ENCODE measurements at regions not wholly inside any gene's neighbourhood (a gene's known extent, or its start where the extent isn't known, plus 50 kb on each side); places are given as distances from the start of the nearest gene placed in this dataset.
"Not testable (repeated sequence)": the region's sequence is repeated elsewhere in the genome, so short reads cannot be mapped to it uniquely, and the experiment has no call there.

- DNase-seq (ENCODE audit: low spot score), result no peak
Measured at GRCh38 chr3:5476403-5476802, 288.9 kb downstream of the EDEM1 start.

DNA sequence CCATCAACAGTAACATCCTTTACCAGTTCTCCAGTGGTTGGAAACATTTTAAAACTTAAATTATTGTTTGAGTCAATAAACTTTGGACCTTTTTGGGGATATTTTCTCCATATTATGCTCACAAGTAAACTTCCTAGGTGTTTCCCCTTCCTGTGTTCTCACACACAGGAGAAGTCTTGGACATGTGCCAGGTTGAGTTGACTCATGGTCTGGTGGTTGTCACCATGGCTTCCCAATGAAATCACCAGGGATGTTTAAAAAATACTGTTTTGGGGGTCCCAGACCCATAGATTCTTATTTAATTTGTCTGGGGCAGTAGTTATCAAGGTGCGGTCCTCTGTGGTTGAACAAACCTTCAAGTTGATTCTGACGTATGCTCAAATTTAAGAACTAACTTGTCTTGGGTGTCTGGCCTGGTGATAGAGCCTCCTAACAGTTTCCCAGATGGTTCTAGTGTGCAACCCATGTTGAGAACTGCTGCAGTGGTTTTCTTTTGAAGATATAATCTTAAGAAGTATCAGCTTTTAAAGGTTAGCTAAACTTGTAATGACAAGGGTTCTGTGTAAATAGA is 291.8 kb downstream of the EDEM1 start:
- DNase-seq (ENCODE audit: low spot score), result no peak

- no peak for DNase-seq (ENCODE audit: low spot score)
Measured at GRCh38 chr3:5480190-5480589, 292.7 kb downstream of the EDEM1 start.

GRCh38 chr3:5485427-5485826 is 297.9 kb downstream of the EDEM1 start:
- no peak for DNase-seq (ENCODE audit: low spot score)

DNA sequence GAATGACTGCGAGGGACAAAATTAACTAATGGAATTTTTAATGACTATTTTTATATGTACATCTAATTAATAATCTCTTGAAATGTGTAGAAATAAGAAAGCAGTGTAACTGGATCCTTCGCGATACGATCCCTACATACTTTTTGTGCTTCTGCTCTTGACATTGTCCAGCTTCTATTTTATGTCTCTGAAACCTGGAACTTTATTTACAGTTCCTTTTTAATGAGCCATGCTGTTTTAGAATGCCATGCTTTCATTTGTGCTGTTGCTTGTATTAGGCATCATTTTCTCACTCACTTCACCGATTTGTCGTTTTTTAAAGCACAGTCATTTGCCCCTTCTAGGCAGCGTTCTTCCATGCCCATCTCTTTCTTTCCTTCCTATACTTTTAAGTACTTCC is 301.3 kb downstream of the EDEM1 start:
- DNase-seq (ENCODE audit: low spot score), result no peak

- DNase-seq (ENCODE audit: low spot score), result peak; percentile 7
Measured at GRCh38 chr3:5489536-5489935, 302.0 kb downstream of the EDEM1 start.

DNA sequence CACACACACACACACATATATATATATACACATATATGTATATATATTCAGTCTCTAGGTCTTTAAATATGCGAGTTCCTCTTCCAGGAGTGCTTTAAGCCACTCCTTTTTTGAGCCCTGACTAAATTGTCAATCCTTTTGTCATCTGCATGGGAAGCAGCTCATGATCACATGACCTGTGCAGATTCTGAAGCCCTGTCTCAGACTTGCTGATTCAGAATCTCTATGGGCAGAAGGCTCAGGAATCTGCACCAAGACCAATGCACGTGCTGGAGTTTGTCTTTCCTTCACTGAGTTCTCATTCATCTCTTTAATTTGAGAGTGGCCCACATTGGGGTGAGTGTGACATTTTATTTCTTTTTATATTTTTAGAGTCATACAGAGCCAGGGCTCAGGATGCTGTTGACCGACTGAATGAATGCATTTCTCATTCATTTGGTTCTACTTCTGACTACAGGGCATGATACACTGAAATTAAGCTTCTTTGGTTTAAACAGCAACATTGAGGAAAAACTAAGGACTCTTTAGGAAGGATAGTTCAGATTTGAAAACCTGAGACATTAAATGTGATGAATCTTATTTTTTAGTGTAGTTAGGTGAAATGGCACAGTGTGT is 307.5 kb downstream of the EDEM1 start:
- DNase-seq (ENCODE audit: low spot score), result no peak

DNA sequence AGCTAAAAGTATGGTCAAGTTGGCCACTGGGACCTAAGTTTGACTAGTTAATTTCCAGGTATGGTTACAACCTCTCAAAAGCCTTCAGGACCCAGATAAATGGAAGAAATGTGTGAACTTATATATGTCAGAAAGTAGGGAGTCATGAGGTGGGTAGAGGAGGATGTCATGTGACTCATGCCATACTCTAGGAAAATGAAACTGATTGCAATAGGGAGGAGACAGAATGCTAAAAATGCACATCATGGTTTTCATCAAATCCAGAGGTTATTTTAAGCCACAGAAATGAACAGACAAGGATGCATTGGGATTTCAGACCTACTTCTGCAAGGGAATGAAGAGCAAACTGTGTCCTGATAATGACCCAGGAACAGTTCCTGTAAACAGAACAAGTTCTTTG is 310.0 kb downstream of the EDEM1 start:
- no peak for DNase-seq (ENCODE audit: low spot score)

GRCh38 chr3:5498981-5499380 is 311.5 kb downstream of the EDEM1 start:
- DNase-seq (ENCODE audit: low spot score), result no peak

DNA sequence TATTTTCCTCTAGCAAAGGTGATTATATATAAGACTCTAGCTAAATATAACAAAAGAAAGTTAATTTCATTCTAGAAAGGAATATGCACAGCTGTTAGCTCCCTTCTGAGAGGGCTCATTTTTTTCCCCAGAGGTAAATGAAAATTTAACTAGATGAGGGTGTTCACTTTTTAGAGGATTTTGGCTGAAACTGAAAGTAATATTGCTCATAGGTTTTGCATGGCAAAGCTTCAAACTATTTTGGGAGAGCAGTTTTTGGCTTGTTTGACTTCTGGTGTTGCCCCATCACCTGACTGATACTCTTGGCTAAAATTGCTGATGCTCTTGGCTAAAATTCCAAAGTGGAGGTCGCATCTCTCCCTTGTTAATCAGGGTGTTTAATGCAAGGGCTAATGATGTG is 311.9 kb downstream of the EDEM1 start:
- DNase-seq (ENCODE audit: low spot score), result peak; percentile 10

DNA sequence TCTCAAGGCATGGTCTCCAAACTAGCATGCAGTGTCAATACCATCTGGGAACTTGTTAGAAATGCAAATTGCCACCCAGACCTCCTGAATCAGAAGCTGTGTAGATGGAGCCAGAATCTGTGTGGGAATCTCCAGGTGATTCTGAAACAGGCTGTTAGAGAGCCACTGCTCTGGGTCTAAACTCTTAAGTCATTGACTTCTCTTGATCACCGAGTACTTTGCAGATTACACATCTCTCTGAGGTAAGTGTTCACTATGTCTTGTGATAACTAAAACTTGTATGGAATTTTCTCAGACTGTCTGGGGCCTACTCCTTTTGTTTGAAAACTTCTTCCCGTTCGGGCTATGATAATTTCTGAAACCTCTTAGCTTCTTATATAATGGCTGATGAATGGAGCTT is 315.6 kb downstream of the EDEM1 start:
- DNase-seq (ENCODE audit: low spot score), result no peak

DNA sequence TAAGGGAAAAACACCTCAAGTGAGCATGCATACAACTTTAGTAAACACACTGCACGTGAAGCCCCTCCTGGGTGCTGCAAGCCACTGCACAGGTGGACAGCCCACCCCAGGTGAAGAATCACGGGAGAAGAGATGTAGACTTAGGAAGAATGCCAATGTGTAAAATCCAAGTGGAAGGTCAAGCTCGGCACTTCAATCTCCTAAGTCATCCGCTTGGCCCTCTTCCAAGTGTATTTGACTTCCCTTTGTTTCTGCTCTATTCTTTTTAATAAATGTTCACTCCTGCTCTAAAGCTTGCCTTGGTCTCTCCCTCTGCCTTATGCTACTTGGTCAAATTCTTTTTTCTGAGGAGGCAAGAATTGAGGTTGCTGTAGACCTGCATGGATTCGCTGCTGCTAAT is 316.6 kb downstream of the EDEM1 start:
- no peak for DNase-seq (ENCODE audit: low spot score)

DNA sequence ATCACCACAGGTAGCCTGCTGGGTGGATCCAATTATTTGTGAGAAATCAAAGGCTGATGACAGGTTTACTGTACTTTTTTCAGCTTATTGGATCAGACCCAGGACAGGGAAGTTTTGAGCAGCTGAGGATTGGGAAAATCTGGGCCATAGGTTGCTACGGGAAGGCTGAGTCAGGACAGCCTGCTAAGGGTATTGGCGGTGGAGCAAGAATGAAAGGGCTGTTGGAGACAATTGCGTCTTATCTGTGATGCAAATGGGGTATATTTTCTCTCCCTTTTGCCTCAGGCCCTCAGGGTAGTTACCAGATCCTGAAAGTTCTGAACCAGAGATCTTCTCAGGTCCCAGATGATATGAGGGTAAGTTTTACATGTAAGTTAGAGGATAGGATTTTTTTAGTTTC is 317.7 kb downstream of the EDEM1 start:
- no peak for DNase-seq (ENCODE audit: low spot score)

- no peak for DNase-seq (ENCODE audit: low spot score)
Measured at GRCh38 chr3:5505997-5506396, 318.5 kb downstream of the EDEM1 start.

GRCh38 chr3:5508860-5509259 is 321.4 kb downstream of the EDEM1 start:
- not testable (repeated sequence) for DNase-seq (ENCODE audit: low spot score)

DNA sequence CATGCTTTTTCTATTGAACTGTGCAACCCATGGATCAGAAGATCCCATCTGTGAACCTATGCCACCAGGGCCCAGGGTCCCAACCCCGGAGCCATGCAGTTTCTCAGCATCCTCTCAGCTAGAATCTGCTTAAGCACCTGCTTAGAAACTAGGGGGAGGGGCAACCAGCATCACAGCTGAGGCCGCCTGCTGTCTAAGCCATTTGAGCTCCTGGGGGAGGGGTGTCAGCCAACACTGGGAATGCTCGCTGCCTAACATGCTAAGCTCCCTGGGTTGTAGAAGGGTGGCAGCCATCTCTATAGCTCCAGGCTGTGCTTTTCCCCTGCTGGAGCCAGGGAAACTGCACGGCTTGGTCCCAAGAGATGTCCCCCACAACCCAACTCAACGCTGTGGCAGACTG is 322.8 kb downstream of the EDEM1 start:
- no peak for DNase-seq (ENCODE audit: low spot score)

DNA sequence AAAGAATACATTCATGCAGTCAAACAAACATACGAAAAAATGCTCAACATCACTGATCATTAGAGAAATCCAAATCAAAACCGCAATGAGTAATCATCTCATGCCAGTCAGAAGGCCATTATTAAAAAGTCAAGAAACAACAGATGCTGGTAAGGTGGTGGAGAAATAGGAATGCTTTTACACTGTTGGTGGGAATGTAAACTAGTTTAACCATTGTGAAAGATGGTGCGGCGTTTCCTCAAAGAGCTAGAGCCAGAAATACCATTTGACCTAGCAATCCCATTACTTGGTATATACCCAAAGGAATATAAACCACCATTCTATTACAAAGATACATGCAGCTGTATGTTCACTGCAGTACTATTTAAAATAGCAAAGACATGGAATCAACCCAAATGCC is 330.4 kb downstream of the EDEM1 start:
- no peak for DNase-seq (ENCODE audit: low spot score)

DNA sequence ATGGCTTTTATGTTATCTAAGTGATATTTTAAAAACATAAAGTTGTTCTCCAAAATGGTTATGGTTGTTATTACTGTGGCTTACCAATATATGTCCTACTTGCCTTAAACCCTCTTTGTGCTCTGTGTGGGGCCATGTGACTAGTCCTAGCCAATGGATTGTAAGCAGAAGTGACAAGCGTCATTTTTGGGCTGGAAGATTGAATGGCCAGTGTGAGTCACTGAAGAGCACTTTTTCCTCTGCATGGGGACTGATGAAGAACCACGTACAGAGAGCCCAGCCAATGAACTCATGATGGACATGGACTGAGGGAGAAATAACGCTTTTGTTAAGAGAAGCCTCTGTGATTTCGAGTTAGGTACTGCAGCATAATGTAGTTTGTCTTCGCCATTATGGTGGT is 332.7 kb downstream of the EDEM1 start:
- DNase-seq (ENCODE audit: low spot score), result no peak

DNA sequence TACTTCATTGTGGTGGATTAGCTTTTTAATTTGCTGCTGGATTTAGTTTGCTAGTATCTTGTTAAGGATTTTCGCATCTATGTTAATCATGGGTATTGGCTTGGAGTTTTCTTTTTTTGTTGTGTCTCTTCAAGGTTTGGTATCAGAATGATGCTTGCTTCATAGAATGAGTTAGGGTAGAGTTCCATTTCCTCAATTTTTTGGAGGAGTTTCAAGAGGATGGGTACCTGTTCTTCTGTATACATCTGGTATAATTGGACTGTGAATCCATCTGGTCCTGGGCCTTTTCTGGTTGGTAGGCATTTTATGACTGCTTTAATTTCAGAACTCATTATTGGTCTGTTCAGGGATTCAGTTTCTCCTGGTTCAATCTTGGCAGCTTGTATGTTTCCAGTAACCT is 335.6 kb downstream of the EDEM1 start:
- DNase-seq (ENCODE audit: low spot score), result no peak

DNA sequence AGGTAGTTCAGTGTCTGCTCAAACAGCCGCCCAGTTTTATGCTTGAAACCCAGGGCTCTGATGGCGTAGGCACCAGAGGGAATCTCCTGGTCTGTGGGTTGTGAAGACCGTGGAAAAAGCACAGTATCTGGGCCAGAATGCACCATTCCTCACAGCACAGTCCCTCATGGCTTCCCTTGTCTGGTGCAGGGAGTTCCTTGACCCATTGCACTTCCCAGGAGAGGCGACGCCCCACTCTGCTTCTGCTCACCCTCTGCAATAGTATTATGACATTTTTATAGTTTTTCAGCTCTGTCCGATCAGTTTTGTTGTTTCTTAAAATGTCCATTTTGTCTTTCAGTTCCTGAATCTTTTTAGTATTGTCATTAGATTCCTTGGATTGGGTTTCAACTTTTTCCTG is 343.5 kb downstream of the EDEM1 start:
- no peak for DNase-seq (ENCODE audit: low spot score)

DNA sequence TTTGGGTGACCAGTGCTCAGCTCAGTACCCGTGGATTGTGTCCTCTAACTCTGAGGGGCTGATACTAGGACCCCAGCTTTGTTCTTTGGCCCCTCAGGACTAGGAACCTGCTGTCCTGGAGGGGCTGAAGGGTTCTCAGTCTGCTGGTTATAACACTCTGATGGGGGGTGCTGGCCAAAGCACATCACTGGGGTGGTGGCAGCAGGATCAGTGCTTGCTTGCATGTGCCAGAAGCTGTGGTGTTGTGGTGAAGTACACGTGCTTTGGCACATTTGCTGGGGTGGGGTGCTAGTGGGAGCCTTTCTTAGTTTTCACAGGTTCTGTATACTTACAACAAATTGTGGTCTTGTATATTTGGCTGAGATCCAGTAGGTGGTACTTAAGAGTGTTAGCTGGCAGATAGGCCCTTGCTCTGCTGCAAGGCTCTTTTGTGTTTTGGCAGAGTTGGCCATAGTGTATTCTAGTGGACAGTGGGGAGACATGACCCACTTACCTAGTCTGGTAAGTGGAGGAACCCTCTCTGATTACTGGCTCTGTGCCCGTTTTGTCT is 344.3 kb downstream of the EDEM1 start:
- no peak for DNase-seq (ENCODE audit: low spot score)

GRCh38 chr3:5540532-5540931 is 353.0 kb downstream of the EDEM1 start:
- DNase-seq (ENCODE audit: low spot score), result no peak

DNA sequence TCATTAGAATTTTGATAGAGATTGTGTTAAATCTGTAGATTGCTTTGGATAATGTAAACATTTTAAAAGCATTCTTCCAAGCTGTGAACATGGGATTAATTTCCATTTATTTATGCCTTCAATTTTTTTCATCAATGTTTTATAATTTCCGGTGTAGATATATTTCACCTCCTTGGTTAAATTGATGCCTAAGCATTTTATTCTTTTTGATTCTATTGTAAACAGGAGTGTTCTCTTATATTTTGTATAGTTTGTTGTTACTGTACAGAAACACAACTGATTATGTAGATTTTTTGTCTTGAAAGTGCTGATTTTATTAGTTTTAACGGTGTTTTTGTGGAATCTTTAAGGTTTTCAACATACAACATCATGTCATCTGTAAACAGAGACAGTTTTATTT is 355.0 kb downstream of the EDEM1 start:
- no peak for DNase-seq (ENCODE audit: low spot score)

DNA sequence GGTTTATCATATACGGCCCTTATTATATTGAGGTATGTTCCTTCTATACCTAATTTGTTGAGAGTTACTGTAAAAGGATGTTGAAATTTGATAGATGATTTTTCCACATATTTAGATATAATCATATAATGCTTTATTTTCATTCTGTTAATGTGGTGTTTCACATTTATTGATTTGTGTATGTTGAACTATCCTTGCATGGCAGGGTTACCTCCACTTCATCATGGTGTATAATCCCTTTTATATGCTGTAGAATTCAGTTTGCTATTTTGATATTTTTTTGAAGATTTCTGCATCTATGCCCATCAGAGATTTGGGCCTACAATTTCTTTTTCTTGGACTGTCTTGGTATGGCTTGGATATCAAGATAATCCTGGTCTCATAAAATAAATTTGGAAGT is 355.5 kb downstream of the EDEM1 start:
- no peak for DNase-seq (ENCODE audit: low spot score)

Measured in germinal center (tissue), 1 donor.